ENCODE measurements at regions not wholly inside any gene's neighbourhood (a gene's known extent, or its start where the extent isn't known, plus 50 kb on each side); places are given as distances from the start of the nearest gene placed in this dataset.

DNA sequence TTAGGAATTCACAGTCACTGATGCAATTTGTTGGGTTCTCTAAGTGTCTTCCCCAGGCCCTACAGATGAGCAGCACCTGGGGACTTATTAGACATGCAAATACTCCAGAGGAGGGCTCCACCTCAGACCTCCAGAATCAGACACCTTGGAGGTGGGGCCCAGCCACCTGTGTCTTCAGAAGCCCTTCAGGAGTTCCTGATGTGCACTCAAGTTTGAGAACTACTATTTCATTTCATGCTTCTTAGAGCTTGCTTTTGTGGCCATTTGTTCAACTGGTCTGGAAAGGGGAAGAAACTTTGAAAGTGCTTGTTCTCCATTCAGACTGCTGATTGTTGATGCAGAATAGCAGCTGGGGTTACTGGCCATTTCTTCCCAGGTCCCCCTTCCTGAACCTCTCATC, 472.0 kb downstream of the COG6 start:
- no peaks in the 10 kb centered on the region for H4K20me1 ChIP-seq (ENCODE audit: insufficient read depth, low read length)
- Mint-ChIP-seq H3K36me3 (no peaks in the 10 kb centered on the region), H3K27me3 (ENCODE audit: low read depth in 3 of 3) (peaks cover 0 to 2% (median 0%) of the 10 kb centered on the region in 3 donors), H3K4me1 (no peaks in the 10 kb centered on the region), H3K9me3 (peaks cover 3 to 9% (median 6%) of the 10 kb centered on the region in 7 donors), H3K4me3 (no peak overlapping the region), H3K27ac (no peak overlapping the region)
- TF ChIP-seq, protein P1, sequence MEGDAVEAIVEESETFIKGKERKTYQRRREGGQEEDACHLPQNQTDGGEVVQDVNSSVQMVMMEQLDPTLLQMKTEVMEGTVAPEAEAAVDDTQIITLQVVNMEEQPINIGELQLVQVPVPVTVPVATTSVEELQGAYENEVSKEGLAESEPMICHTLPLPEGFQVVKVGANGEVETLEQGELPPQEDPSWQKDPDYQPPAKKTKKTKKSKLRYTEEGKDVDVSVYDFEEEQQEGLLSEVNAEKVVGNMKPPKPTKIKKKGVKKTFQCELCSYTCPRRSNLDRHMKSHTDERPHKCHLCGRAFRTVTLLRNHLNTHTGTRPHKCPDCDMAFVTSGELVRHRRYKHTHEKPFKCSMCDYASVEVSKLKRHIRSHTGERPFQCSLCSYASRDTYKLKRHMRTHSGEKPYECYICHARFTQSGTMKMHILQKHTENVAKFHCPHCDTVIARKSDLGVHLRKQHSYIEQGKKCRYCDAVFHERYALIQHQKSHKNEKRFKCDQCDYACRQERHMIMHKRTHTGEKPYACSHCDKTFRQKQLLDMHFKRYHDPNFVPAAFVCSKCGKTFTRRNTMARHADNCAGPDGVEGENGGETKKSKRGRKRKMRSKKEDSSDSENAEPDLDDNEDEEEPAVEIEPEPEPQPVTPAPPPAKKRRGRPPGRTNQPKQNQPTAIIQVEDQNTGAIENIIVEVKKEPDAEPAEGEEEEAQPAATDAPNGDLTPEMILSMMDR (IDR thresholded peaks at IDR 0.05) = no peak
- H3K9me3 ChIP-seq (replicated peaks in 1 of 2; ENCODE audit: control insufficient read depth in 1 of 2, insufficient read depth in 1 of 2, low read length in 2 of 2) = peaks cover 0 to 8% of the 10 kb centered on the region in 2 donors
- no peak overlapping the region for H3K9ac ChIP-seq (ENCODE audit: insufficient read depth, low read length, poor library complexity, severe bottlenecking)
- no peak overlapping the region for H3K4me3 ChIP-seq (replicated peaks in 1 of 3; ENCODE audit: low read depth in 2 of 3, low read length in 3 of 3)
- no peak overlapping the region for H3K27ac ChIP-seq (ENCODE audit: low read depth in 1 of 2, low read length in 2 of 2)
- no peaks in the 10 kb centered on the region for H3K4me1 ChIP-seq (ENCODE audit: control insufficient read depth in 1 of 2, insufficient read depth in 2 of 2, low read length in 2 of 2)
- no peak for DNase-seq
- H3K79me2 ChIP-seq (ENCODE audit: insufficient read depth, low read length) = no peaks in the 10 kb centered on the region
- no peaks in the 10 kb centered on the region for H3K36me3 ChIP-seq (replicated peaks in 1 of 2; ENCODE audit: control insufficient read depth in 1 of 2, insufficient read depth in 2 of 2, low read length in 2 of 2)
- H3K27me3 ChIP-seq (ENCODE audit: control insufficient read depth in 2 of 2, insufficient read depth in 2 of 2, low read length in 2 of 2) = no peaks in the 10 kb centered on the region
- H2AFZ ChIP-seq (ENCODE audit: insufficient read depth, low read depth, low read length, poor library complexity, severe bottlenecking) = no peak overlapping the region
- intact Hi-C loops (cut with micrococcal nuclease) = no loop called here
- H3K4me2 ChIP-seq (replicated peaks; ENCODE audit: extremely low read depth, low read length, poor library complexity, severe bottlenecking) = no peak overlapping the region

DNA sequence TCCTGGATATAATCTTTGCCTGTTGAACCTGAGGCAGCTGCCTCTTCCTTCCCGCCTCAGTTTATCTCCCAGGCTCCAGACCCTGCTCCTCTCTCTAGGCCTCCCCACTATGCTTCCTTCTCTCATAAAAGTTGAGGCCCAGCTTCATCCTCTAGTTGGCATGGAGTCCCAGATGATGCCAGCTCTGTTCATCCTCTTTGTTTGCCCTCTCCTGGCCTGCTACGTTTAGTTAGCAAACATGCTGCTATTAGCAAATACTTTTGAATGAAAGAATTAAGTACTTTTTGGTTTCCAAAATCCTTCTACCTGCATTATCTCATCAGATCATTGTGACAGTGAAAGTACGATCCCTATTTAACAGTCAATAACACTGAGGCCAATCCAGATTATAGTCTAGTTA, 472.5 kb downstream of the COG6 start:
- intact Hi-C loops (cut with micrococcal nuclease) = no loop called here
- H4K20me1 ChIP-seq (ENCODE audit: insufficient read depth, low read length) = no peaks in the 10 kb centered on the region
- H3K27ac ChIP-seq (ENCODE audit: low read depth in 1 of 2, low read length in 2 of 2) = no peak overlapping the region
- Mint-ChIP-seq H3K4me3 (no peak overlapping the region), H3K9me3 (peaks cover 3 to 9% (median 6%) of the 10 kb centered on the region in 7 donors), H3K4me1 (no peaks in the 10 kb centered on the region), H3K27me3 (ENCODE audit: low read depth in 3 of 3) (peaks cover 0 to 2% (median 0%) of the 10 kb centered on the region in 3 donors), H3K27ac (no peak overlapping the region), H3K36me3 (no peaks in the 10 kb centered on the region)
- H3K4me1 ChIP-seq (ENCODE audit: control insufficient read depth in 1 of 2, insufficient read depth in 2 of 2, low read length in 2 of 2) = no peaks in the 10 kb centered on the region
- TF ChIP-seq, protein P1 (IDR thresholded peaks at IDR 0.05) = no peak
- no peaks in the 10 kb centered on the region for H3K79me2 ChIP-seq (ENCODE audit: insufficient read depth, low read length)
- H3K9me3 ChIP-seq (replicated peaks in 1 of 2; ENCODE audit: control insufficient read depth in 1 of 2, insufficient read depth in 1 of 2, low read length in 2 of 2) = peaks cover 0 to 8% of the 10 kb centered on the region in 2 donors
- no peak overlapping the region for H3K9ac ChIP-seq (ENCODE audit: insufficient read depth, low read length, poor library complexity, severe bottlenecking)
- no peak overlapping the region for H3K4me3 ChIP-seq (replicated peaks in 1 of 3; ENCODE audit: low read depth in 2 of 3, low read length in 3 of 3)
- 100% methylated on average over 1 of the region's 3 CpGs for WGBS (ENCODE audit: insufficient coverage)
- H2AFZ ChIP-seq (ENCODE audit: insufficient read depth, low read depth, low read length, poor library complexity, severe bottlenecking) = no peak overlapping the region
- H3K4me2 ChIP-seq (replicated peaks; ENCODE audit: extremely low read depth, low read length, poor library complexity, severe bottlenecking) = no peak overlapping the region
- H3K36me3 ChIP-seq (replicated peaks in 1 of 2; ENCODE audit: control insufficient read depth in 1 of 2, insufficient read depth in 2 of 2, low read length in 2 of 2) = no peaks in the 10 kb centered on the region
- H3K27me3 ChIP-seq (ENCODE audit: control insufficient read depth in 2 of 2, insufficient read depth in 2 of 2, low read length in 2 of 2) = no peaks in the 10 kb centered on the region
- no peak for DNase-seq
